T1000 (cell line): ENCODE measurements at regions not wholly inside any gene's neighbourhood (a gene's known extent, or its start where the extent isn't known, plus 50 kb on each side); places are given as distances from the start of the nearest gene placed in this dataset.

Experiments
- DNase-seq: peaks from one replicate; lab custom pipeline; 2025; ENCODE audit warnings: mixed read lengths; lab: John Stamatoyannopoulos, UW

GRCh38 chr2:2694746-2695145 lies 363.7 kb upstream of the MYT1L start:
- DNase-seq, result no peak

DNA sequence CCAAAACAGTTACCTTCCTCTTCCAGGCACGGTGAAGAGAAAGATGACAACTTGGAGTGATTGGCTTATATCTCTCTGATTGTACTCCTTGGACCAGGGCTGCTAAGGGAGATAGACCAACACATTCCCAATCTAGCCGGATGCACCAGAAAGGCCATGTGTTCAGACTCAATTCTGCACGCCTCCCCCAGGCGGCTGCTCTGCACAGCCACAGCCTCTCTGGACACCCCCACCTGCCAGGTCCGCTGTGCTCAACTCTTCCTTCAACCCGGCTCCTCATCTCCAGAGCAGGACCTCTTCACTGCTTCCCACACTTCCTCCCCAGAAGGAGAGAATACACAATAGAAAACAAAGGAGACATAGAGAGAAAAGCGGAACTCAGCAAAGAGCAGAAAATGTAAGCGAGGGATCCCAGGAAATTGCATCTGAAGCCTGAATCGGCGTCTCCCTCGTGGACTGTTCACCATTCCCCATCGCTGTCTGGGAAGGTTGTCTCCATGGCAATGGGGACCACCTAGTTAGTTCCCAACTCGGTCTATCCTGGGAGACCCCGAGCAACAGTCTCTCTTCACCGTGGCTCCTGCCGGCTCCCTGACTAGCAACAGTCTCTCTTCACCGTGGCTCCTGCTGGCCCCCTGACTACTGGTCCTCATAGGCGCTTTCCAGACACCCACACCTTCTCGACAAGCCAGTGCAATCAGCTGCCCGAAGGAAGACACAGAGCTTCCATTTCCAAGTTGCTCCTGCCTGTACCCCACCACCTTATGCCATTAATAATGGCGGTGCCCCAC lies 361.7 kb upstream of the MYT1L start:
- DNase-seq, result no peak

DNA sequence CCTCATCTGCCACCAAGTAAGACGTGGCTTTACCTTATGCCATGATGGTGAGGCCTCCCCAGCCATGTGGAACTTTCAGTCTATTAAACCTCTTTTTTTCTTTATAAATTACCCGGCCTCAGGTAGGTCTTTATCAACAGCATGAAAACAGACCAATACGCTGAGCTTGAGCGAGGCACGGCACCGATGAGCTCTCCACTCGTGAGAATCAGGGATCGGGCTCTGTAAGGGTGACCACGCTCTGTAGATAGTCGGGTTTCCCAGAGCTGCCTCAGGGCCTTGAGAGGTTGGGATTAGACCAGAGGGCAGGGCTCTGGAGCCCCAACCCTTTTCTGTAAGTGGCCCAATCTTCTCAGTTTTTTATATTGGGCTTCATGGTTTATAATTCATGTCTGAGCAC lies 360.3 kb upstream of the MYT1L start:
- DNase-seq, result no peak

GRCh38 chr2:2690985-2691384 lies 359.9 kb upstream of the MYT1L start:
- DNase-seq, result no peak

GRCh38 chr2:2689306-2689705 lies 358.2 kb upstream of the MYT1L start:
- no peak for DNase-seq

GRCh38 chr2:2688254-2688653 lies 357.2 kb upstream of the MYT1L start:
- no peak for DNase-seq

DNA sequence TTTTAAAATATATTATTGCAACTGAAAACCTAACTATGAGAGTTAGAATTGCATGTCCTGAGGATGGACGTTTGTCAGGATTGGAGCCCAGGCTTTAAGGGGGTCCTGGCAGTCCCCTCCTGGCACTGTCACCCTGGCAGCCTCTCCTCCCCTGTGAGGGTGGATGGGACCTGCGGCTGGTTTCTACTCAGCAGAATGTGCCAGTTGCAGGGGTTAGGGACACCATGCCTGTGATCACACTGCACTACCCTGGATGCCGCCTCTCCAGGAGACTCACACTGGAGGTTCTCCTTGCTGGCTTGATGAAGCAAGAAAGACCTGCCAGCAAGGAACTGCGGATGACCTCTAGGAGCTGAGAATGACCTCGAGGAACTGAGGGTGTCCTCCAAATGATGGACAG lies 356.7 kb upstream of the MYT1L start:
- DNase-seq, result no peak

- DNase-seq, result no peak
Measured at GRCh38 chr2:2686222-2686621, 355.1 kb upstream of the MYT1L start.

DNA sequence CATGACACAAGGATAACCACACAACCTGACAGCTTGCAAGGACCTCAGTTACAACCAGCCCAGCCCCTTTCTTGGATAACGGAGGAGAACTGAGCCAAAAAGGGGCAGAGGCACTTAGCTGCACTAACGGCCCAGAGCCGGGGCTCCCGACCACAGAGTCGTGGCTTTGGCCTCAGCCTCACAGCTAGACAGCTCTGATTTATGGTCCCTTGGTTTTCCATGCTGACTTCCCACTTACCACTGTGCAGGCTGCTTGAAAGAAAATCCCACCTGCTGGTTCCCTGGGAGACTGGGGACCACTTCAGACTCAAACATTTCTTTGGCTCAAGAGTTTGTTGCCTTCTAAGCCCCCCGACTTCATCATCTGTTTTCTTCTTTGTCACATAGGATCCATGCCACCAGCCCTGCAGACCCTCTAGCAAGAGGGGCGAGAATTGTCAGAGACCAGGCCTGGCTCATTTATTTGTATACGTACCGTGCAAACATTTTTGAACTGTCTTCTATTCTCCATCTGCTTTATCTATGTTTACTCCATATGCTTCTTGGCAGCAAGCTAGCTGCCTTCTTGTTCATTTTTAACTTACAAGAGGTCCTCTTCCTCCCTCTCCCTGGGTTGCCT lies 352.6 kb upstream of the MYT1L start:
- no peak for DNase-seq

DNA sequence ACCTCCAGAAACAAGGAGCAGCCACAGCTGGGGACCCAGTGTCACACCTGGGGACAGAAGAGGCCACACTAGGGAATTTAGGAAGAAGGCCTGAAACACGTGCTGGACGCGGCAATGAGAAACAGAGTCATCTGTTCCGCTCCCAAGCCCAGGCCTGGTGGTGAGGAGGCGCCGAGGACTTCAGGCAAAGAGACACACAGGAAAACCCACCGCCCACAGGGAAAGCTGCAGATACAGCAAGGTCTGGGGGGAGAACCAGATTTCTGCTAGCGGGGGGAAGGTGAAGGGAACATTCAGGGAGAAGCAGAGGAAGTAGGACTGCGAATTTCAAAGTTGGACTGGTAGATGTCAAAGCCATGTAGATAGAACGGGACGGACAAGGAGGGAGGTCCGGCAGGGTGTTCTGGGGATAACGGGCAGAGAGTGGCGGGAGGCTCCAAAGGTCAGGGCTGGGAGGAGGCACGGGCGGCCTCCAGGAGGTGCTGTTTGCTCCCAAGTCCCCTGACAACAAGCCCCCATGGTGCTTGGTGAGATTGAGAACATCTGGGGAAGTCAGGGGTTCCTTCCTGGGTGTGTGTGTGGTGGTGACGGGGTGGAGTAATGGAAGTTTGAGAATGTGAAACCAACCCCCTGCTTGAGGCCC lies 351.7 kb upstream of the MYT1L start:
- DNase-seq, result no peak

DNA sequence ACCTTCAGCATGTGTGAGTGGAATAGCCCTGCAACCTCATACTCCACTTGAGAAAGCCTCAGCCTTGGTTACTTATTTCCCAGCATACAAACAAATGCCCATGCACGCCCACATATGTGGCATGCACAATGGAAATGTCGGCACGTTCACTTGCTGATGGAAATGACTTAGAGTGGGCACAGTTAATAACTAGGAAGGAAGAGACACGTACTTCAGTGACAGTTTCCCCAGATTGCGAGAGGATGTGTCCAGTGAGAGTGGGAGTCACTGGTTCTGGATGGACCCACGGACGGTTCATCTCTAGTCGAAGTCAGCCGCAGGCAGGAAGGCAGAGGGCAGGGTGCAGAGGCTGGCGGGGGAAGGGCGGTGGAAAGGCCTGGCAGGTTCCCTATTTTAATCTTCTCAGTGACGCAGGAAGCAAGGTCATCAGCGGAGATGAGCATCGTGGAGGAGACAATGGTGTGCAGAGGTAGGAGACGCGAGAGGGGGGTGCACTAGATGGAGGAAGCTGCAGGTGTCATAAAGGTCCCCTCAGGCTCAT lies 350.7 kb upstream of the MYT1L start:
- DNase-seq, result no peak

GRCh38 chr2:2681085-2681484 lies 350.0 kb upstream of the MYT1L start:
- no peak for DNase-seq

DNA sequence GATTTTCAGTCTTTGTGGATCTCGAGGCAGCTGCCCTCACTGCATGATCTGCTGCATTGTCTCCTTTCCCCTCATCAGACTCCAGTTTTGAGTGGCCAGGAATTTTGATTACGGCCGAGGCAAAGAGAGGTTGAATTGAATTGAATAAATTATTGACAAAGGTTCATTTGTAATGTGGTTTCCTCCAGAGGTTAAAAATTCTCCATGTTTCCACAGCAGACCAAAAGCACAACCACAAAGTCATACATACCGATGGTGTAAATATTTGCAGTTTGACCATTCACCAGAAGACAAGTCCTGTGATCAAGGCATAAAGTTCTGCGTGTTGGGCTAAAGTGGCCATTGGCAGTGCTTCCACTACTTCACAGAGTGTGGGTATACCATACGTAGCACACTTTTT lies 343.8 kb upstream of the MYT1L start:
- DNase-seq, result no peak

GRCh38 chr2:2673406-2673805 lies 342.3 kb upstream of the MYT1L start:
- no peak for DNase-seq

DNA sequence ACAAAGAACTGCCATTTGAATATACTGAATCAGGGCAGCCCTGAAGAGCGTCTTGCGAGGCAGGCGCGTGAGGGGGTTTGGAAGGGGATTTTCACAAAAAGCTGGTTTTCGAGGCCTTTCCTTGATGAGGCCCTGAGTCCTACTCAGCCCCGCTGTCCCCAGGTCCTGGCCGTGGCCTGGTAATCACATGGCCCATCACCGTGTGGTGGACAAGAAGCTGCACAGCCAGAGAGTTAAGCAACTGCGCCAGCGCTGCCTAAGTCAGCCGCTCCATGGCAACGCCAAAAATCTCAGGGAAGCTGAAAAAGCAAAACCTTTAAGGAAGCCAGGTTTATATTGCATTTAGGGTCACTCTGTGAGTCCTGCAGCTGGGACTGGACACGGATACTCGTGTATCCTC lies 341.2 kb upstream of the MYT1L start:
- no peak for DNase-seq

- DNase-seq, result no peak
Measured at GRCh38 chr2:2671826-2672225, 340.8 kb upstream of the MYT1L start.

- DNase-seq, result no peak
Measured at GRCh38 chr2:2669316-2669715, 338.2 kb upstream of the MYT1L start.

GRCh38 chr2:2668681-2669265 lies 337.7 kb upstream of the MYT1L start:
- DNase-seq, result no peak

DNA sequence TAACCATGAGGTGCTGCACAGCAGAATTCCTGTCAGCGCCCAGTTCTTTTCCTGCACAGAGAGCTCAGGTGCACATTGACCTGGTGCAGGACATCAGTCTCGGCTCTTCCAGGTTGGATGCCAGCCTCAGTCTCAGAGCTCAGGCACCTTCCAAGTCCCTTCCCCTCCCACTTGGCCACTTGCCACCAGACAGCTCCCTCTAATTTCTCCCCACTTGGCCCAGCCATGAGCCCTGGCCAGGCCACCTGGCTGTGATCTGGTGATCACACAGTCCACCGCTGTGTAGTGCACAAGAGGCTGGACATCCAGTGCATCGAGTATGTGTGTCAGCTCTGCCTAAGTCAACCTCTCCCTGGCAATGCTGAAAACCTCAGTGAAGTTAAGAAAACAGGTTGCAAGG lies 336.6 kb upstream of the MYT1L start:
- DNase-seq, result no peak

DNA sequence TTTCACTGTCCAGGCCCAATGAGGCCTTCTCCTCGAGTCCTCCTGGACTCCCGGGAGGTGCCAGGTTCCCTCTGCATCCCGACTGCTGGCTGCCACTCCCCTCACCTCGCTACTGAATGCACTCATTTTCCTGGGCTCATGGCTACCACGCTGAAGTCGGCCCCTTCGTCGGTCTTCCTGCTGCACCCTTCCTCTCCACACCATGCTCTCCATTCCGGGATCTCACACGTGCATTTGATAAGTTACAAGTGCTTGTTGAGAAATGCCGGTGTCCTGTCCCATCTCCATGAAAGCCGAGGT lies 334.7 kb upstream of the MYT1L start:
- no peak for DNase-seq

- no peak for DNase-seq
Measured at GRCh38 chr2:2664989-2665833, 334.1 kb upstream of the MYT1L start.
